ENCODE measurements at regions not wholly inside any gene's neighbourhood (a gene's known extent, or its start where the extent isn't known, plus 50 kb on each side); places are given as distances from the start of the nearest gene placed in this dataset.

DNA sequence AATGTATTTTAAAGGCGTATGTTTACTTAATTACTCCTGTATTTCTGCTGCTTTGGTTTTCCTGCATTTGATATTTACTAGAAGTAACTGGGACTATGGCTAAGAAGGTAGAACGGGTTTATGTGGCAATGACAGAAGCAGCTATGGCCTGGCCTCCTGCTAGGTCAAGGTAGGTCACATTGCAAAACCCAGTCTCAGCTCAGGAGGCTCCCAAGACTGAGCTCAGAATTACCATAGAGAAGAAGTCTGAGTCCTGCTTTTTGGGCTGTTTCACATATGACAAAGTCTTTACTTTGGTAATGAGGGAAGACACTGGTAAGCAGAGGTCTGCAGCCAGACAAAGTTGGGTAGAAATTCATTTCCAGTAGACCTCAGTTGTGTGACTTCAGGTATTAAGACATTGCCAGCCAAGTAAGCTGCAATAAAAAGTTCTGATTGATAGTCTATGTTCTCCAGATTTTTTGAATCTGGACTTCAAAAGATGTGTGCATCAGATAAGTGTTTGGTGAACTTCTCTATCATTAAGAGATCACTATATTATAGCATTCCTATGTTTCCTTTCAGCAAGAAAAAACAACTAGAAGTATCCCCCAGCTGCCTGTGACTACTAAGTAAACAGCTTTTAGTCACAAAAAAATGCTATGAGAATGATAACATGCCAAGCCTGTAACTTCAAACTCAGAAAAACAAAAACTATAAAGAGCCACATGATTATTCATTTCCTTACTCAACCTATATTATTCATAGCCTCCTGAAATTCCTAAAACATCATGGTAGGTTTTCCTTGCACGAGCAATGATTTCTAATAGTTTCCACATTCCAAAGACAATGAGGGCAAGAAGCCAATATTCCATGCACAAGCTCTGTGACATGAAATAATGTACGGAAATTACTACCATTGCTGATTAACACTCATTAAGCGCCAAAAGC is 312.3 kb downstream of the HAO1 start:
- no peak for TF ChIP-seq POLR2A (IDR thresholded peaks at IDR 0.05)
- TF ChIP-seq, protein P1, sequence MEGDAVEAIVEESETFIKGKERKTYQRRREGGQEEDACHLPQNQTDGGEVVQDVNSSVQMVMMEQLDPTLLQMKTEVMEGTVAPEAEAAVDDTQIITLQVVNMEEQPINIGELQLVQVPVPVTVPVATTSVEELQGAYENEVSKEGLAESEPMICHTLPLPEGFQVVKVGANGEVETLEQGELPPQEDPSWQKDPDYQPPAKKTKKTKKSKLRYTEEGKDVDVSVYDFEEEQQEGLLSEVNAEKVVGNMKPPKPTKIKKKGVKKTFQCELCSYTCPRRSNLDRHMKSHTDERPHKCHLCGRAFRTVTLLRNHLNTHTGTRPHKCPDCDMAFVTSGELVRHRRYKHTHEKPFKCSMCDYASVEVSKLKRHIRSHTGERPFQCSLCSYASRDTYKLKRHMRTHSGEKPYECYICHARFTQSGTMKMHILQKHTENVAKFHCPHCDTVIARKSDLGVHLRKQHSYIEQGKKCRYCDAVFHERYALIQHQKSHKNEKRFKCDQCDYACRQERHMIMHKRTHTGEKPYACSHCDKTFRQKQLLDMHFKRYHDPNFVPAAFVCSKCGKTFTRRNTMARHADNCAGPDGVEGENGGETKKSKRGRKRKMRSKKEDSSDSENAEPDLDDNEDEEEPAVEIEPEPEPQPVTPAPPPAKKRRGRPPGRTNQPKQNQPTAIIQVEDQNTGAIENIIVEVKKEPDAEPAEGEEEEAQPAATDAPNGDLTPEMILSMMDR (IDR thresholded peaks at IDR 0.05): no peak

Measured in uterus (tissue), 2 donors.